ENCODE measurements at regions not wholly inside any gene's neighbourhood (a gene's known extent, or its start where the extent isn't known, plus 50 kb on each side); places are given as distances from the start of the nearest gene placed in this dataset.

DNA sequence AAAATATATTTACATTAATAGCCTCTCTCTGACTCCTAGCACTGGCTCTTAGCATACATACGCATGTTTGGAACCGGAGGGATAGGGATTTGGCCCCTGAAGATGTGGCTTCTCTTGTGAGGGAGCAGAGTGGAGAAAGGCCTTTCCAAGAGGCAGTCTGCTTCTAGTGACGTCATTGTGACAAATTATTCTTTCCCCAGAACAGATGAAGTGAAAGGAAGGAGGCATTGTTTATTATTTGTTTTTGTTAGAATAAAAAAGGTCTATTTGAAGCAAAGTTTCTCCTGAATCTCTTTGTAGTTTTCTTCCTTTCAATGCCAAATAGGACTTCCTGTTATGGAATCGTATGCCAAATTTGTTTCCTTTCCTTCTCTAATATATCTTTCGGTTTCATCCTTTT lies 361.6 kb downstream of the ICE1 start:
- Mint-ChIP-seq H3K4me3 (no peak overlapping the region), H3K27ac (no peak overlapping the region; a peak in 3 of 7 replicates), H3K27me3 (ENCODE audit: low read depth) (no peaks in the 10 kb centered on the region), H3K9me3 (peaks cover 17 to 22% of the 10 kb centered on the region in 2 experiments), H3K36me3 (ENCODE audit: insufficient read depth in 1 of 3, low read depth in 3 of 3) (peaks cover 2 to 19% (median 8%) of the 10 kb centered on the region in 3 experiments), H3K4me1 (peaks cover 18 to 36% of the 10 kb centered on the region in 2 experiments)
- Histone ChIP-seq H2BK12ac (ENCODE audit: insufficient read length, low read depth, low read length) (no peak overlapping the region), H2AFZ (ENCODE audit: low read length) (no peak overlapping the region), H2BK5ac (ENCODE audit: insufficient read length, low read length) (no peak overlapping the region), H3K4me1 (ENCODE audit: insufficient read depth, low read length) (no peaks in the 10 kb centered on the region), H2BK20ac (ENCODE audit: low read depth, low read length, poor library complexity, severe bottlenecking) (no peak overlapping the region), H3K18ac (ENCODE audit: insufficient read length, low read depth, low read length) (no peak overlapping the region), H3K79me1 (ENCODE audit: insufficient read depth, low read depth, low read length, poor library complexity, severe bottlenecking) (no peaks in the 10 kb centered on the region), H3K9ac (ENCODE audit: extremely low read depth, insufficient read length, low read length) (no peak overlapping the region), H4K5ac (ENCODE audit: insufficient read length, low read depth, low read length) (no peak overlapping the region), H2AK5ac (ENCODE audit: insufficient read length, low read length) (no peak overlapping the region), H2BK120ac (ENCODE audit: low read depth, low read length, poor library complexity, severe bottlenecking) (no peak overlapping the region), H3K4ac (ENCODE audit: low read depth, low read length) (no peak overlapping the region), H3K14ac (ENCODE audit: insufficient read depth, low read length) (no peak overlapping the region), H3K56ac (ENCODE audit: insufficient read length, low read depth, low read length) (no peak overlapping the region), H3K27ac (ENCODE audit: insufficient read length, low read depth, low read length) (no peak overlapping the region), H3K27me3 (ENCODE audit: insufficient read depth, low read length) (no peaks in the 10 kb centered on the region), H3K23ac (ENCODE audit: insufficient read length, low read depth, low read length) (no peak overlapping the region), H3K79me2 (ENCODE audit: insufficient read depth, low read length) (no peaks in the 10 kb centered on the region), H3T11ph (ENCODE audit: low read length) (no peak overlapping the region), H4K8ac (replicated peaks; ENCODE audit: insufficient read length, low read depth, low read length) (no peak overlapping the region), H3K9me3 (ENCODE audit: control insufficient read depth, low read depth, low read length) (no peaks in the 10 kb centered on the region), H4K91ac (ENCODE audit: insufficient read length, low read depth, low read length) (no peak overlapping the region), H2BK15ac (ENCODE audit: low read depth, low read length) (no peak overlapping the region), H3K4me2 (ENCODE audit: insufficient read depth, insufficient read length, low read length) (no peak overlapping the region), H4K20me1 (ENCODE audit: control insufficient read depth, insufficient read depth, insufficient read length) (no peaks in the 10 kb centered on the region), H3K23me2 (ENCODE audit: insufficient read length, low read depth, low read length, poor library complexity, severe bottlenecking) (no peaks in the 10 kb centered on the region)
- WGBS (ENCODE audit: extremely low coverage, insufficient read length, low lambda C conversion rate): no CpG with 5 or more reads among the region's 5 CpGs
- no peak for DNase-seq
- TF ChIP-seq, protein P1, sequence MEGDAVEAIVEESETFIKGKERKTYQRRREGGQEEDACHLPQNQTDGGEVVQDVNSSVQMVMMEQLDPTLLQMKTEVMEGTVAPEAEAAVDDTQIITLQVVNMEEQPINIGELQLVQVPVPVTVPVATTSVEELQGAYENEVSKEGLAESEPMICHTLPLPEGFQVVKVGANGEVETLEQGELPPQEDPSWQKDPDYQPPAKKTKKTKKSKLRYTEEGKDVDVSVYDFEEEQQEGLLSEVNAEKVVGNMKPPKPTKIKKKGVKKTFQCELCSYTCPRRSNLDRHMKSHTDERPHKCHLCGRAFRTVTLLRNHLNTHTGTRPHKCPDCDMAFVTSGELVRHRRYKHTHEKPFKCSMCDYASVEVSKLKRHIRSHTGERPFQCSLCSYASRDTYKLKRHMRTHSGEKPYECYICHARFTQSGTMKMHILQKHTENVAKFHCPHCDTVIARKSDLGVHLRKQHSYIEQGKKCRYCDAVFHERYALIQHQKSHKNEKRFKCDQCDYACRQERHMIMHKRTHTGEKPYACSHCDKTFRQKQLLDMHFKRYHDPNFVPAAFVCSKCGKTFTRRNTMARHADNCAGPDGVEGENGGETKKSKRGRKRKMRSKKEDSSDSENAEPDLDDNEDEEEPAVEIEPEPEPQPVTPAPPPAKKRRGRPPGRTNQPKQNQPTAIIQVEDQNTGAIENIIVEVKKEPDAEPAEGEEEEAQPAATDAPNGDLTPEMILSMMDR (conservative IDR thresholded peaks at IDR 0.05): no peak
